Osteoblast (primary cell): ENCODE measurements at regions not wholly inside any gene's neighbourhood (a gene's known extent, or its start where the extent isn't known, plus 50 kb on each side); places are given as distances from the start of the nearest gene placed in this dataset.

Experiments
- DNase-seq: peaks from one replicate; pipeline ENCODE4 v3.0.0; 2011; ENCODE audit warnings: low spot score, mixed read lengths; ENCODE audit not compliant: insufficient read length; ENCODE audit errors: missing footprints
- H2AFZ ChIP-seq: 2 replicates; pipeline ENCODE4 v1.6.0; 2011; ENCODE audit warnings: mild to moderate bottlenecking, low read length
- H3K27ac ChIP-seq: 2 replicates; pipeline ENCODE4 v1.5.1; 2011; ENCODE audit warnings: mild to moderate bottlenecking, low read depth, low read length, moderate library complexity
- H3K27me3 ChIP-seq: 2 replicates; pipeline ENCODE4 v1.6.0; 2012; ENCODE audit warnings: mild to moderate bottlenecking, control low read depth, inconsistent platforms, low read length, moderate library complexity; ENCODE audit not compliant: insufficient read depth
- H3K36me3 ChIP-seq: 2 replicates; pipeline ENCODE4 v1.5.1; 2011; ENCODE audit warnings: mild to moderate bottlenecking, low read length, control low read depth, moderate library complexity; ENCODE audit not compliant: insufficient read depth
- H3K4me1 ChIP-seq: 2 replicates; pipeline ENCODE4 v1.5.1; 2011; ENCODE audit warnings: mild to moderate bottlenecking, low read length, control low read depth, moderate library complexity; ENCODE audit not compliant: insufficient read depth
- H3K4me2 ChIP-seq: 2 replicates; pipeline ENCODE4 v1.6.0; 2011; ENCODE audit warnings: mild to moderate bottlenecking, low read length; ENCODE audit not compliant: insufficient read depth
- H3K4me3 ChIP-seq: fragments of 200-600 bp; sonication (generic); 3 replicates; pipeline ENCODE4 v1.5.1; 2012; ENCODE audit warnings: mild to moderate bottlenecking, low read length, inconsistent platforms; ENCODE audit not compliant: insufficient read depth
- H3K79me2 ChIP-seq: 2 replicates; pipeline ENCODE4 v1.6.0; 2012; ENCODE audit warnings: mild to moderate bottlenecking, low read length, control low read depth, inconsistent platforms; ENCODE audit not compliant: insufficient read depth
- H3K9me3 ChIP-seq: 2 replicates; pipeline ENCODE4 v1.5.1; 2011; ENCODE audit warnings: low read depth, low read length, control low read depth
- H4K20me1 ChIP-seq: 2 replicates; pipeline ENCODE4 v1.6.0; 2012; ENCODE audit warnings: mild to moderate bottlenecking, low read length, control low read depth; ENCODE audit not compliant: insufficient read depth
- CTCF ChIP-seq: IDR thresholded peaks from 2 replicates; pipeline ENCODE4 v1.5.1; 2011; ENCODE audit warnings: mild to moderate bottlenecking, low read depth, low read length, moderate library complexity; ENCODE audit errors: extremely low read depth

GRCh38 chr4:164531336-164531735 lies 222.6 kb upstream of the SMIM31 start:
- Histone ChIP-seq H3K36me3 (no peaks in the 10 kb centered on the region), H3K79me2 (no peaks in the 10 kb centered on the region), H3K4me1 (peaks cover 2% of the 10 kb centered on the region), H3K4me2 (no peak overlapping the region), H3K27ac (no peak overlapping the region), H3K27me3 (no peaks in the 10 kb centered on the region), H3K4me3 (no peak overlapping the region), H3K9me3 (no peaks in the 10 kb centered on the region), H2AFZ (no peak overlapping the region), H4K20me1 (no peaks in the 10 kb centered on the region)
- DNase-seq = peak; percentile 30
- no peak for TF ChIP-seq CTCF

GRCh38 chr4:164536814-164537213 lies 217.1 kb upstream of the SMIM31 start:
- H3K27me3 ChIP-seq = no peaks in the 10 kb centered on the region
- H3K4me2 ChIP-seq = no peak overlapping the region
- H2AFZ ChIP-seq = no peak overlapping the region
- peaks cover 4% of the 10 kb centered on the region for H3K4me1 ChIP-seq
- DNase-seq = peak; percentile 42
- H3K27ac ChIP-seq = peak overlapping the region; percentile 20
- TF ChIP-seq CTCF = no peak
- no peaks in the 10 kb centered on the region for H3K36me3 ChIP-seq
- H4K20me1 ChIP-seq = no peaks in the 10 kb centered on the region
- H3K9me3 ChIP-seq = no peaks in the 10 kb centered on the region
- H3K4me3 ChIP-seq = no peak overlapping the region
- no peaks in the 10 kb centered on the region for H3K79me2 ChIP-seq

- no peak for DNase-seq
- H3K27ac ChIP-seq = no peak overlapping the region
These were observed 215.8 kb upstream of the SMIM31 start for GRCh38 chr4:164538097-164538496.

GRCh38 chr4:164540987-164541386 lies 212.9 kb upstream of the SMIM31 start:
- no peaks in the 10 kb centered on the region for H3K27me3 ChIP-seq
- H3K36me3 ChIP-seq = no peaks in the 10 kb centered on the region
- H3K4me3 ChIP-seq = no peak overlapping the region
- DNase-seq = no peak
- H3K27ac ChIP-seq = no peak overlapping the region
- no peak overlapping the region for H2AFZ ChIP-seq
- H4K20me1 ChIP-seq = no peaks in the 10 kb centered on the region
- H3K4me2 ChIP-seq = no peak overlapping the region
- TF ChIP-seq CTCF = no peak
- peaks cover 4% of the 10 kb centered on the region for H3K4me1 ChIP-seq
- no peaks in the 10 kb centered on the region for H3K79me2 ChIP-seq
- no peaks in the 10 kb centered on the region for H3K9me3 ChIP-seq

More at GRCh38 chr4:164538097-164538496, 215.8 kb upstream of the SMIM31 start:
- no peak overlapping the region for H3K4me3 ChIP-seq
- TF ChIP-seq CTCF = no peak
- no peaks in the 10 kb centered on the region for H3K9me3 ChIP-seq
- no peaks in the 10 kb centered on the region for H3K27me3 ChIP-seq
- no peaks in the 10 kb centered on the region for H3K79me2 ChIP-seq
- H4K20me1 ChIP-seq = no peaks in the 10 kb centered on the region
- no peak overlapping the region for H3K4me2 ChIP-seq
- H3K36me3 ChIP-seq = no peaks in the 10 kb centered on the region
- H3K4me1 ChIP-seq = peaks cover 4% of the 10 kb centered on the region
- H2AFZ ChIP-seq = no peak overlapping the region
